COR-L47 (cell line): ENCODE measurements at regions not wholly inside any gene's neighbourhood (a gene's known extent, or its start where the extent isn't known, plus 50 kb on each side); places are given as distances from the start of the nearest gene placed in this dataset.
"Not testable (repeated sequence)": the region's sequence is repeated elsewhere in the genome, so short reads cannot be mapped to it uniquely, and the experiment has no call there.

Source experiments
- DNase-seq: peaks from one replicate; lab custom pipeline; 2025; lab: John Stamatoyannopoulos, UW

DNA sequence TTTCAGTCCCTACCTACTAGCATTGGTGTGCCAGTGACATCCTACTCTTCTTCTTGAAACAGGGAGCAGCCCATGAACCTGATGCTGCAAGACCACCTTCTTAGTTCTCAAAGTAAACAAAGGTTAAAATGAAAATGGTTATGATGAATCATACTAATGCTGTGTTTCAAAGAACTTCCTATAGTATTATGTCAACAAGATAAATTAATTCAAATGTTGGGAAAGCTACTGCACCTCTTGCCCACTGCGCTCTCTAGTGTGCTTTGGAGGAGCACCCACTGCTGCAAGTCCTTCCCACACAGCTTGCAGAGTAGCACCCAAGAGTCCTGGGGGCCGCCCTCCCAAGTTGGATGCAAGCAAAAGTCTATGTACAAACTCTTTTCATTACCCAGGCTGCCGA lies 81.1 kb downstream of the CD200R1L start:
- no peak for DNase-seq

- no peak for DNase-seq
These were observed 83.4 kb downstream of the CD200R1L start for GRCh38 chr3:112763258-112763657.

GRCh38 chr3:112761062-112761638 lies 85.5 kb downstream of the CD200R1L start:
- no peak for DNase-seq

DNA sequence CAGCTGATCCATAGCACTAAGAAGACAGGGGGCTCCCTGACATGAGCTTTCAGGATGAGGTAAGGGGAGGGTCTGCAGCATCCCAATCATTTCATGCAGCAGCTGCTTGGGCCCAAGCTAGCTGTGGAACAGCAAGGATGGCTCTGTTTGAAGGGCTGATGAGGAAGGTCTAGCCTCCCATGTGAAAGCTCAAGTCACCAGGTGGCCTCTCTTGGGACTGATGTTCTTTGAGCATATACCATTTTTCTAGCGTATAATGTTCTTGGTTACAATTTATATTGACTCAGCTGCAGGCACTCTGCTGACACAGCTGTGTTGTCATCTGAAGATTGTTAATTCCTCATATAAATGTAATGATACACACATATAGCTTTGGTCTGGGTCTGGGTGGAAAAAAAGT lies 87.0 kb downstream of the CD200R1L start:
- peak; percentile 8 for DNase-seq

- DNase-seq = no peak
These were observed 87.5 kb downstream of the CD200R1L start for GRCh38 chr3:112759210-112759609.

- DNase-seq = no peak
These were observed 89.5 kb downstream of the CD200R1L start for GRCh38 chr3:112757197-112757596.

DNA sequence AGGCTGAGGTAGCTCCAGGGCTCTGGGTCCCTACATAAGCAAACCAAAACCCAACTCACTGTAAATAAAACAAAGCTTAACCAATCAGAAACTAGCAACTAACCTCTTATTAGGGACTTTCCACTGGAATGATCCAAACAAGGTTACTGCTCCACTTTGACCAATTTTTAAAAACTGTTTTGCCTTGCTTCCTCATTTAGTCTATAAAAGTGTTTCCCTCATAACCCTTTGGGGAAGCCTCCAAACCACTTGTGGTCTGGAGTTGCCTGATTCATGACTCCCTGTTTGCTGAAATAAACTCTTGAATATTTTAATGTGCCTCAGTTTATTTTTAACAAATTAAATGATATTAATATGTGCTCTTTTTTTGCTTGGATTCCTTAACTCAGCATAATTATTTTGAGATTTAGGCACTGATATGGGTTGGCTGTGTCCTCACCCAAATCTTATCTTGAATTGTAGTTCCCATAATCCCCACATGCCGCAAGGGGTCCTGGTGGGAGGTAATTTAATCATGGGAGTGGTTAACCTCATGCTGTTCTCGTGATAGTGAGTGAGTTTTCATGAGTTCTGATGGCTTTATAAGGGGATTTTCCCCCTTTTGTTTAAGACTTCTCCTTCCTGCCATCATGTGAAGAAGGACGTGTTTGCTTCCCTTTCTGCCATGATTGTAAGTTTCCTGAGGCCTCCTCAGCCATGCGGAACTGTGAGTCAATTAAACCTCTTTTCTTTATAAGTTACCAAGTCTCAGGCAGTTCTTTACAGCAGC lies 90.6 kb downstream of the CD200R1L start:
- DNase-seq = no peak

- not testable (repeated sequence) for DNase-seq
These were observed 91.6 kb downstream of the CD200R1L start for GRCh38 chr3:112755046-112755445.

GRCh38 chr3:112751564-112752512 lies 94.8 kb downstream of the CD200R1L start:
- DNase-seq = peak; percentile 43

DNA sequence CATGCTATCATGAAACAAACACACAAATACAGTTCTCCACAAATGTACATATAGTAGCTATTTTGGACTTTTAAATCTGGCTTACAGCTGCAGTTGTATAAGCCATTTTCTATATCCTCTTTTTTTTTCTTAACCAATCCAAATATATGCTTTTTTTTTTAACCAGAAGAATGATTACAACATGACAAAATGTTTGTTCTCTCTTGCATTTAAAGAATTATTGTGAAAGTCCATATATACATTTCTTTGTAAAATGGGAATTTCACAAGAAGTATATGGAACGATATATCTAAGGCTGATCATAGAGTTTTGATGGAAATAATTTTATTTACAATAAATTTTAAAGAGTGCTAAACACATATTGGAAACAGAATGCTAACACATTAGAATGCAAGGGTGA lies 95.6 kb downstream of the CD200R1L start:
- no peak for DNase-seq

DNA sequence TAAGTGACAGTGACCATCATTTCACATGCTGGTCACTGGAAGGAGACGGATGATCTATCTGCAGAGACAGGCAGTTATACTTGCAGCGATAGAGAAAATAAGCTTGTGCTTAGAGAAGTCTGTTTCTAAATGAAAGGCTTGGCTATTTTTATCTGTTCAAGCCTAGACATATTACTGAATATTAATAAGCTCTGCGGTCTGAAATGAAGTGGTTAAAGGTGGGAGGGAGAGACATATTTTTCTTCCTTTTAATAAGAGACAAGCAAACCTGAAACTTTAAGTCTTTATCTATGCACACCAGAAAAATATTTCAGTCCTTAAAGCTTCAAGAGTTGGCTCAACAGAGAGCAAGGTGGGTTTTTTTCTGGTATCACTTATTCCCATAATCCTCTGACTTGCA lies 99.0 kb downstream of the CD200R1L start:
- no peak for DNase-seq

DNA sequence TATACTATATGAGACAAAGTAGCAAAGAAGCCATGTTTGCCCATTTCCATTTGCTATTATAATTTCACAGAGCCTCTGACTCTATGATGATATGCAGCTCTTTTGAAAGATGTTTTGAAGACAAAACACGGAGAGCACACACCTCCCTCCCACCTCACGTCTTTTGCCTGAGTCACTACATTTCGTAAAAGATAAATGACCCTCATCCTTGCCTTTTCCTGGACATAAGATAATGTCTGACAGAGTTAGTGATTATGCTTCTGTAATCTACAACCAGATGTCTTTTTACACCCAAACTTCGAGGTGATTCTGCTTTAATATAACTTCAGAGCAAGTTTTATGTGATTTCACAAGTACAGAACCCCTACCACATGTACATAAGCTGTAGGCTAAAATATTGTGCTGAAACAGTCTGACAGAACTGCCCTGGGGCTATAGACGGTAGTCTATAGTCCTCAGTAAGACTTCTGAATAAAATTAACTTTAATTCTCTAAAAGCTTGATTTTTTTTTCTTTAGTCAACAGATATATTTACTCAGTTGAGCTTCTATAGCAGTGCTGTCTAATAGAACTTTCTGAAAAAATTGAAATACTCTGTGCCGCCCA lies 99.9 kb downstream of the CD200R1L start:
- DNase-seq = no peak

DNA sequence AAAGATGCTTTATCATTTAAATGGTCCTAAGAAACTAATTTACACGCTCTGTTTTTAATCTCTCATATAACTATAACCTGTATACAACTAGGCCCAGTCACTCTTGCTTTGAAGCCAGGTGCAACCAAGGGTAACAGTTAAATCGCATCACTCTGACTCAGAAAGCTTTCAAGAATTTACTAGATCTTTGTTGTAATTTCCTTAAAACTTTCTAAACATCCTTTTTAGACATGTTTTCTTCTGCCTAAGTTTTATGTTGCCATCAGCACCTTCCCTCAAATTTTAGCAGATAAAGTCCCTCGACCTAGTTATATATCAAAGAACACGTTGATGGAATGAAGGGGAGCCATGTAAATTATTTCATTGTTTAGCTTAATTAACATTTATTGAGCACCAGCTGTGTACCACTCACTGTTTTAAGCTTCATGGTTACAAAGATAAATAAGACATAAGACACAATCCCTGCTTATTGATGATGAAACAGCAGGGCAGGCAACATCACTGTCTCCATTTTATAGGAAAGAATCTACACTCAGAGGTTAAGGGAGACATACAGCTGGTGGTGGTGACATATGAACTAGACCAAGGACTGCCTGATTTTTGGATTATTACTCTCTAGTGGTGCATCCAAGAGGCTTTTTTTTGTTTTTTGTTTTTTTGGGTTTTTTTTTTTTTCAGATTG lies 101.0 kb downstream of the CD200R1L start:
- no peak for DNase-seq

DNA sequence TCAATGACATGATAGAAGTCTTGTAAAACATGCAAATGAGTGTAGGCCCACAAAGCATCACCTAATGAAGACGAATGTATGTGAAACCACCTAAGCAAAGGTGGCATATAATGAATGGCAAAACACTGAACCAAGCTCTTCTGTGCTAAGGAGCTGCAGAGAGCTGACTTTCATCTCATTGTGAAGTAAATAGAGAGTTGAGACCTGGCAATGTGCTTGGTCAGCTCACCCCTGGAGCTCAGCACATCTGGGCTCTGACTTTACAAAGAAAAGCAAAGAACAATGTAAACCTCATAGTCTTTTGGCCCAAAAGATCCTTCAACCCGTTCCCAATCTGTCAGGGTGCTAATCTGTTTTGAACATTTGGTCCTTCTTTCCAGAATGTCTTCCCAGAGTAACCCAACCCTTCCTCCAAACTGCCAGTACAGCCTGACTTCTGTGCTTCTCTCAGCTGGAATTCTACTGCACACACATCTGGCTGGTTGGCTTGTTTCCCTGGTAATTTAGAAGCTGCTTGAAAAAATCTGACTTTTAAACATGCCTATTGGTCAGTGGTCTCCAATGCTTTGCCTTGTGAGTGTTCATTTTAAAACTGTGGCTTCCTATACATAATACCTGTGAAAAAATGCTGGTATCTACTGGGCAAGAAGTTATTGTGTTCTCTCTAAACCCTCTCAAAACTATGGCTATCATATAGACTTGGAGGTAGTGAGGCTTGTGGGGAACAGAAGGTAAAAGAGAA lies 101.7 kb downstream of the CD200R1L start:
- DNase-seq = no peak

DNA sequence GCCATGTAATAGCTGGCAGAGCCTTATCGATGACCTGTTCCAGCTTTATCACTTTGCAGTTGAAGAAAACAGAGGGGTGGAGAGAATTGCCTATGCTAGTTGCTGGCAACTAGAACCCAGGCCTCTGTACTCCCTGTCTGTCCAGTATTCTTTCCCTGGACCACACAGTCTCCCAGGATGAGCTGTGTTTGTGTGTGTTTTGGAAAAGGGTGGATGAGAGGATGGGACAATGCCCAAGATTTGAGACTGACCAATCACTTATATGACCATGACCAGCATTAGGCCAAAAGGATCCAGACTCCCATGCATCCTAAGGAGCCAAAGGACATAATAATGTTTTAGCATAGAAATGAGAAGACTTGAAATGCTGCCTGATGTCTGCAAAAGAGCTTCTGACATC lies 102.6 kb downstream of the CD200R1L start:
- DNase-seq = no peak

GRCh38 chr3:112742934-112743333 lies 102.0 kb upstream of the CCDC80 start:
- no peak for DNase-seq

GRCh38 chr3:112741983-112742382 lies 101.0 kb upstream of the CCDC80 start:
- no peak for DNase-seq

- no peak for DNase-seq
These were observed 99.9 kb upstream of the CCDC80 start for GRCh38 chr3:112740835-112741234.

GRCh38 chr3:112739252-112739965 lies 98.5 kb upstream of the CCDC80 start:
- no peak for DNase-seq

GRCh38 chr3:112738366-112738765 lies 97.4 kb upstream of the CCDC80 start:
- no peak for DNase-seq
